WTC11 (cell line): ENCODE measurements at regions not wholly inside any gene's neighbourhood (a gene's known extent, or its start where the extent isn't known, plus 50 kb on each side); places are given as distances from the start of the nearest gene placed in this dataset.

Source experiments
- ATAC-seq: fragments of 200-7000 bp; cut with Tn5 transposase; 2 replicates; pipeline ENCODE4 v1.10.0; 2021; ENCODE audit warnings: mild to moderate bottlenecking, moderate library complexity
- CTCF ChIA-PET: fragments of 300-600 bp; sonication (Branson Sonifier 250); formaldehyde crosslinking; loops from one replicate; lab custom pipeline; 2021; ENCODE audit warnings: antibody characterized with exemption; lab: Charles Lee
- POLR2A ChIA-PET: fragments of 350-600 bp; sonication (Branson Sonifier 250); formaldehyde crosslinking; loops from one replicate; lab custom pipeline; 2021; ENCODE audit warnings: antibody characterized with exemption; lab: Charles Lee
- DNase-seq: peaks from one replicate; pipeline ENCODE4 v3.0.0; 2021; ENCODE audit warnings: low spot score
- H3K27ac Mint-ChIP-seq: 2 replicates; pipeline ENCODE4 v1.8.0; 2021; ENCODE audit warnings: mixed read lengths
- H3K27me3 Mint-ChIP-seq: 2 replicates; pipeline ENCODE4 v1.8.0; 2021; ENCODE audit warnings: low read depth, mild to moderate bottlenecking, moderate library complexity, mixed read lengths
- H3K36me3 Mint-ChIP-seq: 2 replicates; pipeline ENCODE4 v1.8.0; 2021; ENCODE audit warnings: mixed read lengths
- H3K4me1 Mint-ChIP-seq: 2 replicates; pipeline ENCODE4 v1.8.0; 2022; ENCODE audit warnings: mixed read lengths
- H3K4me3 Mint-ChIP-seq: 2 replicates; pipeline ENCODE4 v1.8.0; 2021; ENCODE audit warnings: mild to moderate bottlenecking, moderate library complexity, mixed read lengths
- H3K9me3 Mint-ChIP-seq: 2 replicates; pipeline ENCODE4 v1.8.0; 2021; ENCODE audit warnings: mixed read lengths
- CREB1 ChIP-seq: sonication (generic); formaldehyde crosslinking; IDR thresholded peaks from 2 replicates; pipeline ENCODE4 v1.8.0; 2023; ENCODE audit warnings: mild to moderate bottlenecking, missing genetic modification reagents
- ELF4 ChIP-seq: sonication (generic); formaldehyde crosslinking; IDR thresholded peaks from 2 replicates; pipeline ENCODE4 v1.8.1; 2022; ENCODE audit warnings: low read depth, mild to moderate bottlenecking, moderate library complexity, missing genetic modification reagents
- ESRRA ChIP-seq: sonication (generic); formaldehyde crosslinking; IDR thresholded peaks from 2 replicates; pipeline ENCODE4 v1.8.1; 2022; ENCODE audit warnings: mild to moderate bottlenecking, missing genetic modification reagents, borderline replicate concordance
- FOXJ3 ChIP-seq: sonication (generic); formaldehyde crosslinking; IDR thresholded peaks from 2 replicates; pipeline ENCODE4 v1.9.0; 2021; ENCODE audit warnings: missing genetic modification reagents, mild to moderate bottlenecking, borderline replicate concordance
- GTF2I ChIP-seq: fragments of 250-450 bp; sonication (Bioruptor Pico); conservative IDR thresholded peaks from 2 replicates; pipeline ENCODE4 v1.4.0; 2021; ENCODE audit warnings: mild to moderate bottlenecking
- KAT7 ChIP-seq: sonication (generic); formaldehyde crosslinking; IDR thresholded peaks from 2 replicates; pipeline ENCODE4 v1.8.1; 2023; ENCODE audit warnings: missing genetic modification reagents, mild to moderate bottlenecking, borderline replicate concordance
- OVOL2 ChIP-seq: fragments of 250-450 bp; sonication (Bioruptor Pico); IDR thresholded peaks from 2 replicates; pipeline ENCODE4 v1.9.0; 2021; ENCODE audit warnings: mild to moderate bottlenecking, borderline replicate concordance
- TEAD4 ChIP-seq: sonication (generic); formaldehyde crosslinking; IDR thresholded peaks from 2 replicates; pipeline ENCODE4 v1.8.0; 2022; ENCODE audit warnings: mild to moderate bottlenecking, missing genetic modification reagents
- ZNF138 ChIP-seq: sonication (generic); formaldehyde crosslinking; conservative IDR thresholded peaks from 2 replicates; pipeline ENCODE4 v1.8.1; 2022; ENCODE audit warnings: mild to moderate bottlenecking, moderate library complexity, missing genetic modification reagents
- ZNF219 ChIP-seq: sonication (generic); formaldehyde crosslinking; IDR thresholded peaks from 2 replicates; pipeline ENCODE4 v1.8.0; 2023; ENCODE audit warnings: missing genetic modification reagents, mild to moderate bottlenecking, borderline replicate concordance
- ZNF232 ChIP-seq: sonication (generic); formaldehyde crosslinking; IDR thresholded peaks from 2 replicates; pipeline ENCODE4 v1.8.0; 2022; ENCODE audit warnings: mild to moderate bottlenecking, missing genetic modification reagents
- ZNF396 ChIP-seq: fragments of 250-450 bp; sonication (Bioruptor Pico); IDR thresholded peaks from 2 replicates; pipeline ENCODE4 v1.8.0; 2021; ENCODE audit warnings: mild to moderate bottlenecking, moderate library complexity, borderline replicate concordance
- TF ChIP-seq, protein P1 (sequence below): sonication (generic); formaldehyde crosslinking; IDR thresholded peaks from 2 replicates; pipeline ENCODE4 v1.8.0; 2023; ENCODE audit warnings: missing genetic modification reagents, mild to moderate bottlenecking, borderline replicate concordance
- TF ChIP-seq, protein P2 (sequence below): sonication (generic); formaldehyde crosslinking; IDR thresholded peaks from 2 replicates; pipeline ENCODE4 v1.8.0; 2022; ENCODE audit warnings: missing genetic modification reagents
- TF ChIP-seq, protein P3 (sequence below): fragments of 200-600 bp; IDR thresholded peaks from 2 replicates; pipeline ENCODE4 v1.8.0; 2022; ENCODE audit warnings: antibody characterized with exemption
- TF ChIP-seq, protein P4 (sequence below): sonication (generic); formaldehyde crosslinking; IDR thresholded peaks from 2 replicates; pipeline ENCODE4 v1.8.1; 2022; ENCODE audit warnings: low read depth, mild to moderate bottlenecking, moderate library complexity, missing genetic modification reagents, borderline replicate concordance
- TF ChIP-seq, protein P5 (sequence below): fragments of 250-450 bp; sonication (Bioruptor Pico); IDR thresholded peaks from 2 replicates; pipeline ENCODE4 v1.9.0; 2021; ENCODE audit warnings: mild to moderate bottlenecking
- TF ChIP-seq, protein P6 (sequence below): sonication (generic); formaldehyde crosslinking; IDR thresholded peaks from 2 replicates; pipeline ENCODE4 v1.8.1; 2023; ENCODE audit warnings: mild to moderate bottlenecking, missing genetic modification reagents
- TF ChIP-seq, protein P7 (sequence below): sonication (generic); formaldehyde crosslinking; IDR thresholded peaks from 2 replicates; pipeline ENCODE4 v1.8.1; 2023; ENCODE audit warnings: mild to moderate bottlenecking, missing genetic modification reagents, moderate library complexity
- TF ChIP-seq, protein P8 (sequence below): fragments of 250-450 bp; sonication (Bioruptor Pico); IDR thresholded peaks from 2 replicates; pipeline ENCODE4 v1.8.0; 2021; ENCODE audit warnings: mild to moderate bottlenecking

DNA sequence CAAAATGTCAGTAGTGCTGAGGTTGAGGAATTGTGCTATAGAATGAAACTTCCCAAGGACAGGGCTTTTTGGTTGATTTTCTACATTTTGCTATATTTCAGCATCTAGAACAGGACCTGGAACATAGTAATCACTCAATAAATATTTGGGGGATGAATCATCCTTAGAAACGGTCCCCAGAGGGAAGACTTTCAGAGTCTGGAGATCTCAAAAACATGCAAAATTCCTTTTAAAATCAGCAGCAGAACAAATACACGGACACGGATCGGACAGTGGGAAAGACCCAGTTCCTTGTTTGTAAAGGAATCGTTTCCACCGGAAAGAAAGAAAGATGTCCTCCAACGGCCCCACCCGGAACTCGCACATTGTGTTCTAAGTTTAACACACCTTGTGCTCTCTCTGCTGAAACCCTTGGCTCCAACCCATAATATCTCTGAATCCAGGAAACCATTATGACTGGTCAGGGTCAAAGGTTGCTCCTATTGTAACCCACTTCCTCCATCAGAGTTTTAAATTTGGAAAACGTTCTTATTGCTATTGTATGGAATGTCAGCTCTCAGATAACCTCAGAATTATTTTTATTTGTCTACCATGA lies 617.2 kb downstream of the MED13L start:
- Mint-ChIP-seq H3K36me3 (no peaks in the 10 kb centered on the region), H3K27ac (no peak overlapping the region), H3K4me3 (no peak overlapping the region), H3K9me3 (no peaks in the 10 kb centered on the region), H3K27me3 (no peaks in the 10 kb centered on the region), H3K4me1 (no peaks in the 10 kb centered on the region)
- DNase-seq (no peak), ATAC-seq (no peak)
- ChIA-PET CTCF (no interaction called here), POLR2A (no interaction called here)
- TF ChIP-seq FOXJ3 (no peak), TEAD4 (CRISPR knock-in tag) (no peak), CREB1 (no peak), ESRRA (CRISPR knock-in tag) (no peak), ELF4 (CRISPR knock-in tag) (no peak), KAT7 (CRISPR knock-in tag) (no peak), ZNF138 (CRISPR knock-in tag) (no peak), ZNF219 (CRISPR knock-in tag) (no peak), GTF2I (no peak), ZNF232 (CRISPR knock-in tag) (no peak), ZNF396 (CRISPR knock-in tag) (no peak), OVOL2 (CRISPR knock-in tag) (no peak)
- TF ChIP-seq, protein P1, sequence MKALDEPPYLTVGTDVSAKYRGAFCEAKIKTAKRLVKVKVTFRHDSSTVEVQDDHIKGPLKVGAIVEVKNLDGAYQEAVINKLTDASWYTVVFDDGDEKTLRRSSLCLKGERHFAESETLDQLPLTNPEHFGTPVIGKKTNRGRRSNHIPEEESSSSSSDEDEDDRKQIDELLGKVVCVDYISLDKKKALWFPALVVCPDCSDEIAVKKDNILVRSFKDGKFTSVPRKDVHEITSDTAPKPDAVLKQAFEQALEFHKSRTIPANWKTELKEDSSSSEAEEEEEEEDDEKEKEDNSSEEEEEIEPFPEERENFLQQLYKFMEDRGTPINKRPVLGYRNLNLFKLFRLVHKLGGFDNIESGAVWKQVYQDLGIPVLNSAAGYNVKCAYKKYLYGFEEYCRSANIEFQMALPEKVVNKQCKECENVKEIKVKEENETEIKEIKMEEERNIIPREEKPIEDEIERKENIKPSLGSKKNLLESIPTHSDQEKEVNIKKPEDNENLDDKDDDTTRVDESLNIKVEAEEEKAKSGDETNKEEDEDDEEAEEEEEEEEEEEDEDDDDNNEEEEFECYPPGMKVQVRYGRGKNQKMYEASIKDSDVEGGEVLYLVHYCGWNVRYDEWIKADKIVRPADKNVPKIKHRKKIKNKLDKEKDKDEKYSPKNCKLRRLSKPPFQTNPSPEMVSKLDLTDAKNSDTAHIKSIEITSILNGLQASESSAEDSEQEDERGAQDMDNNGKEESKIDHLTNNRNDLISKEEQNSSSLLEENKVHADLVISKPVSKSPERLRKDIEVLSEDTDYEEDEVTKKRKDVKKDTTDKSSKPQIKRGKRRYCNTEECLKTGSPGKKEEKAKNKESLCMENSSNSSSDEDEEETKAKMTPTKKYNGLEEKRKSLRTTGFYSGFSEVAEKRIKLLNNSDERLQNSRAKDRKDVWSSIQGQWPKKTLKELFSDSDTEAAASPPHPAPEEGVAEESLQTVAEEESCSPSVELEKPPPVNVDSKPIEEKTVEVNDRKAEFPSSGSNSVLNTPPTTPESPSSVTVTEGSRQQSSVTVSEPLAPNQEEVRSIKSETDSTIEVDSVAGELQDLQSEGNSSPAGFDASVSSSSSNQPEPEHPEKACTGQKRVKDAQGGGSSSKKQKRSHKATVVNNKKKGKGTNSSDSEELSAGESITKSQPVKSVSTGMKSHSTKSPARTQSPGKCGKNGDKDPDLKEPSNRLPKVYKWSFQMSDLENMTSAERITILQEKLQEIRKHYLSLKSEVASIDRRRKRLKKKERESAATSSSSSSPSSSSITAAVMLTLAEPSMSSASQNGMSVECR (CRISPR knock-in tag) = no peak
- TF ChIP-seq, protein P2, sequence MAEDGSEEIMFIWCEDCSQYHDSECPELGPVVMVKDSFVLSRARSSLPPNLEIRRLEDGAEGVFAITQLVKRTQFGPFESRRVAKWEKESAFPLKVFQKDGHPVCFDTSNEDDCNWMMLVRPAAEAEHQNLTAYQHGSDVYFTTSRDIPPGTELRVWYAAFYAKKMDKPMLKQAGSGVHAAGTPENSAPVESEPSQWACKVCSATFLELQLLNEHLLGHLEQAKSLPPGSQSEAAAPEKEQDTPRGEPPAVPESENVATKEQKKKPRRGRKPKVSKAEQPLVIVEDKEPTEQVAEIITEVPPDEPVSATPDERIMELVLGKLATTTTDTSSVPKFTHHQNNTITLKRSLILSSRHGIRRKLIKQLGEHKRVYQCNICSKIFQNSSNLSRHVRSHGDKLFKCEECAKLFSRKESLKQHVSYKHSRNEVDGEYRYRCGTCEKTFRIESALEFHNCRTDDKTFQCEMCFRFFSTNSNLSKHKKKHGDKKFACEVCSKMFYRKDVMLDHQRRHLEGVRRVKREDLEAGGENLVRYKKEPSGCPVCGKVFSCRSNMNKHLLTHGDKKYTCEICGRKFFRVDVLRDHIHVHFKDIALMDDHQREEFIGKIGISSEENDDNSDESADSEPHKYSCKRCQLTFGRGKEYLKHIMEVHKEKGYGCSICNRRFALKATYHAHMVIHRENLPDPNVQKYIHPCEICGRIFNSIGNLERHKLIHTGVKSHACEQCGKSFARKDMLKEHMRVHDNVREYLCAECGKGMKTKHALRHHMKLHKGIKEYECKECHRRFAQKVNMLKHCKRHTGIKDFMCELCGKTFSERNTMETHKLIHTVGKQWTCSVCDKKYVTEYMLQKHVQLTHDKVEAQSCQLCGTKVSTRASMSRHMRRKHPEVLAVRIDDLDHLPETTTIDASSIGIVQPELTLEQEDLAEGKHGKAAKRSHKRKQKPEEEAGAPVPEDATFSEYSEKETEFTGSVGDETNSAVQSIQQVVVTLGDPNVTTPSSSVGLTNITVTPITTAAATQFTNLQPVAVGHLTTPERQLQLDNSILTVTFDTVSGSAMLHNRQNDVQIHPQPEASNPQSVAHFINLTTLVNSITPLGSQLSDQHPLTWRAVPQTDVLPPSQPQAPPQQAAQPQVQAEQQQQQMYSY = no peak
- TF ChIP-seq, protein P3, sequence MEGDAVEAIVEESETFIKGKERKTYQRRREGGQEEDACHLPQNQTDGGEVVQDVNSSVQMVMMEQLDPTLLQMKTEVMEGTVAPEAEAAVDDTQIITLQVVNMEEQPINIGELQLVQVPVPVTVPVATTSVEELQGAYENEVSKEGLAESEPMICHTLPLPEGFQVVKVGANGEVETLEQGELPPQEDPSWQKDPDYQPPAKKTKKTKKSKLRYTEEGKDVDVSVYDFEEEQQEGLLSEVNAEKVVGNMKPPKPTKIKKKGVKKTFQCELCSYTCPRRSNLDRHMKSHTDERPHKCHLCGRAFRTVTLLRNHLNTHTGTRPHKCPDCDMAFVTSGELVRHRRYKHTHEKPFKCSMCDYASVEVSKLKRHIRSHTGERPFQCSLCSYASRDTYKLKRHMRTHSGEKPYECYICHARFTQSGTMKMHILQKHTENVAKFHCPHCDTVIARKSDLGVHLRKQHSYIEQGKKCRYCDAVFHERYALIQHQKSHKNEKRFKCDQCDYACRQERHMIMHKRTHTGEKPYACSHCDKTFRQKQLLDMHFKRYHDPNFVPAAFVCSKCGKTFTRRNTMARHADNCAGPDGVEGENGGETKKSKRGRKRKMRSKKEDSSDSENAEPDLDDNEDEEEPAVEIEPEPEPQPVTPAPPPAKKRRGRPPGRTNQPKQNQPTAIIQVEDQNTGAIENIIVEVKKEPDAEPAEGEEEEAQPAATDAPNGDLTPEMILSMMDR = no peak
- TF ChIP-seq, protein P4, sequence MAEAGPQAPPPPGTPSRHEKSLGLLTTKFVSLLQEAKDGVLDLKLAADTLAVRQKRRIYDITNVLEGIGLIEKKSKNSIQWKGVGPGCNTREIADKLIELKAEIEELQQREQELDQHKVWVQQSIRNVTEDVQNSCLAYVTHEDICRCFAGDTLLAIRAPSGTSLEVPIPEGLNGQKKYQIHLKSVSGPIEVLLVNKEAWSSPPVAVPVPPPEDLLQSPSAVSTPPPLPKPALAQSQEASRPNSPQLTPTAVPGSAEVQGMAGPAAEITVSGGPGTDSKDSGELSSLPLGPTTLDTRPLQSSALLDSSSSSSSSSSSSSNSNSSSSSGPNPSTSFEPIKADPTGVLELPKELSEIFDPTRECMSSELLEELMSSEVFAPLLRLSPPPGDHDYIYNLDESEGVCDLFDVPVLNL = no peak
- TF ChIP-seq, protein P5, sequence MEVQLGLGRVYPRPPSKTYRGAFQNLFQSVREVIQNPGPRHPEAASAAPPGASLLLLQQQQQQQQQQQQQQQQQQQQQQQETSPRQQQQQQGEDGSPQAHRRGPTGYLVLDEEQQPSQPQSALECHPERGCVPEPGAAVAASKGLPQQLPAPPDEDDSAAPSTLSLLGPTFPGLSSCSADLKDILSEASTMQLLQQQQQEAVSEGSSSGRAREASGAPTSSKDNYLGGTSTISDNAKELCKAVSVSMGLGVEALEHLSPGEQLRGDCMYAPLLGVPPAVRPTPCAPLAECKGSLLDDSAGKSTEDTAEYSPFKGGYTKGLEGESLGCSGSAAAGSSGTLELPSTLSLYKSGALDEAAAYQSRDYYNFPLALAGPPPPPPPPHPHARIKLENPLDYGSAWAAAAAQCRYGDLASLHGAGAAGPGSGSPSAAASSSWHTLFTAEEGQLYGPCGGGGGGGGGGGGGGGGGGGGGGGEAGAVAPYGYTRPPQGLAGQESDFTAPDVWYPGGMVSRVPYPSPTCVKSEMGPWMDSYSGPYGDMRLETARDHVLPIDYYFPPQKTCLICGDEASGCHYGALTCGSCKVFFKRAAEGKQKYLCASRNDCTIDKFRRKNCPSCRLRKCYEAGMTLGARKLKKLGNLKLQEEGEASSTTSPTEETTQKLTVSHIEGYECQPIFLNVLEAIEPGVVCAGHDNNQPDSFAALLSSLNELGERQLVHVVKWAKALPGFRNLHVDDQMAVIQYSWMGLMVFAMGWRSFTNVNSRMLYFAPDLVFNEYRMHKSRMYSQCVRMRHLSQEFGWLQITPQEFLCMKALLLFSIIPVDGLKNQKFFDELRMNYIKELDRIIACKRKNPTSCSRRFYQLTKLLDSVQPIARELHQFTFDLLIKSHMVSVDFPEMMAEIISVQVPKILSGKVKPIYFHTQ (CRISPR knock-in tag) = no peak
- TF ChIP-seq, protein P6, sequence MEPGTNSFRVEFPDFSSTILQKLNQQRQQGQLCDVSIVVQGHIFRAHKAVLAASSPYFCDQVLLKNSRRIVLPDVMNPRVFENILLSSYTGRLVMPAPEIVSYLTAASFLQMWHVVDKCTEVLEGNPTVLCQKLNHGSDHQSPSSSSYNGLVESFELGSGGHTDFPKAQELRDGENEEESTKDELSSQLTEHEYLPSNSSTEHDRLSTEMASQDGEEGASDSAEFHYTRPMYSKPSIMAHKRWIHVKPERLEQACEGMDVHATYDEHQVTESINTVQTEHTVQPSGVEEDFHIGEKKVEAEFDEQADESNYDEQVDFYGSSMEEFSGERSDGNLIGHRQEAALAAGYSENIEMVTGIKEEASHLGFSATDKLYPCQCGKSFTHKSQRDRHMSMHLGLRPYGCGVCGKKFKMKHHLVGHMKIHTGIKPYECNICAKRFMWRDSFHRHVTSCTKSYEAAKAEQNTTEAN (CRISPR knock-in tag) = no peak
- TF ChIP-seq, protein P7, sequence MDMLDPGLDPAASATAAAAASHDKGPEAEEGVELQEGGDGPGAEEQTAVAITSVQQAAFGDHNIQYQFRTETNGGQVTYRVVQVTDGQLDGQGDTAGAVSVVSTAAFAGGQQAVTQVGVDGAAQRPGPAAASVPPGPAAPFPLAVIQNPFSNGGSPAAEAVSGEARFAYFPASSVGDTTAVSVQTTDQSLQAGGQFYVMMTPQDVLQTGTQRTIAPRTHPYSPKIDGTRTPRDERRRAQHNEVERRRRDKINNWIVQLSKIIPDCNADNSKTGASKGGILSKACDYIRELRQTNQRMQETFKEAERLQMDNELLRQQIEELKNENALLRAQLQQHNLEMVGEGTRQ = no peak
- TF ChIP-seq, protein P8, sequence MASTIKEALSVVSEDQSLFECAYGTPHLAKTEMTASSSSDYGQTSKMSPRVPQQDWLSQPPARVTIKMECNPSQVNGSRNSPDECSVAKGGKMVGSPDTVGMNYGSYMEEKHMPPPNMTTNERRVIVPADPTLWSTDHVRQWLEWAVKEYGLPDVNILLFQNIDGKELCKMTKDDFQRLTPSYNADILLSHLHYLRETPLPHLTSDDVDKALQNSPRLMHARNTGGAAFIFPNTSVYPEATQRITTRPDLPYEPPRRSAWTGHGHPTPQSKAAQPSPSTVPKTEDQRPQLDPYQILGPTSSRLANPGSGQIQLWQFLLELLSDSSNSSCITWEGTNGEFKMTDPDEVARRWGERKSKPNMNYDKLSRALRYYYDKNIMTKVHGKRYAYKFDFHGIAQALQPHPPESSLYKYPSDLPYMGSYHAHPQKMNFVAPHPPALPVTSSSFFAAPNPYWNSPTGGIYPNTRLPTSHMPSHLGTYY = no peak
